GM19193 (cell line): ENCODE measurements at regions not wholly inside any gene's neighbourhood (a gene's known extent, or its start where the extent isn't known, plus 50 kb on each side); places are given as distances from the start of the nearest gene placed in this dataset.

Experiments
- POLR2A ChIP-seq: IDR thresholded peaks from 4 replicates; pipeline ENCODE4 v1.6.1; 2011; ENCODE audit not compliant: insufficient read depth, insufficient read length; ENCODE audit errors: extremely low read depth

GRCh38 chr13:40074338-40074737, 418.9 kb downstream of the COG6 start:
- TF ChIP-seq POLR2A: no peak

GRCh38 chr13:40075281-40075680, 419.8 kb downstream of the COG6 start:
- TF ChIP-seq POLR2A: no peak

GRCh38 chr13:40076765-40077362, 421.4 kb downstream of the COG6 start:
- TF ChIP-seq POLR2A: no peak

- no peak for TF ChIP-seq POLR2A
Observed at GRCh38 chr13:40077396-40078027, 422.1 kb downstream of the COG6 start.

- no peak for TF ChIP-seq POLR2A
Observed at GRCh38 chr13:40079721-40080120, 424.3 kb downstream of the COG6 start.

GRCh38 chr13:40080676-40081075, 425.2 kb downstream of the COG6 start:
- no peak for TF ChIP-seq POLR2A

- TF ChIP-seq POLR2A: no peak
Observed at GRCh38 chr13:40082639-40083038, 427.2 kb downstream of the COG6 start.

GRCh38 chr13:40083841-40084240, 428.4 kb downstream of the COG6 start:
- TF ChIP-seq POLR2A: no peak

- TF ChIP-seq POLR2A: no peak
Observed at GRCh38 chr13:40084934-40085333, 429.5 kb downstream of the COG6 start.

GRCh38 chr13:40087091-40088002, 431.9 kb downstream of the COG6 start:
- no peak for TF ChIP-seq POLR2A

- no peak for TF ChIP-seq POLR2A
Observed at GRCh38 chr13:40094056-40094455, 438.6 kb downstream of the COG6 start.

GRCh38 chr13:40095695-40096356, 440.4 kb downstream of the COG6 start:
- TF ChIP-seq POLR2A: no peak

GRCh38 chr13:40096357-40096901, 441.0 kb downstream of the COG6 start:
- no peak for TF ChIP-seq POLR2A

GRCh38 chr13:40098246-40098645, 442.8 kb downstream of the COG6 start:
- TF ChIP-seq POLR2A: no peak
